ENCODE measurements at regions not wholly inside any gene's neighbourhood (a gene's known extent, or its start where the extent isn't known, plus 50 kb on each side); places are given as distances from the start of the nearest gene placed in this dataset.

GRCh38 chr7:25854608-25855497 lies 297.1 kb upstream of the NFE2L3 start:
- peak overlapping the region in 8 of 21 experiments; percentile 5 to 88 (median 58) for H3K27ac ChIP-seq

GRCh38 chr7:25855854-25856782 lies 295.9 kb upstream of the NFE2L3 start:
- Histone ChIP-seq H3K27ac (peak overlapping the region in 15 of 21 experiments; percentile 4 to 88 (median 65)), H3K4me3 (peak overlapping the region; percentile 13 to 45 (median 35))

More at GRCh38 chr7:25854608-25855497, 297.1 kb upstream of the NFE2L3 start:
- peak overlapping the region in 2 of 7 experiments; percentile 0 to 35 for H3K4me3 ChIP-seq

- Histone ChIP-seq H3K4me3 (peak overlapping the region; percentile 18 to 45 (median 35)), H3K27ac (peak overlapping the region in 13 of 21 experiments; percentile 4 to 88 (median 47))
These were observed 294.5 kb upstream of the NFE2L3 start for GRCh38 chr7:25857376-25858067.

GRCh38 chr7:25858200-25858524 lies 293.8 kb upstream of the NFE2L3 start:
- H3K4me3 ChIP-seq: peak overlapping the region in 1 of 7 experiments; percentile 45
- no peak overlapping the region for H3K27ac ChIP-seq

- no peak overlapping the region for H3K27ac ChIP-seq
- H3K4me3 ChIP-seq: no peak overlapping the region
These were observed 293.2 kb upstream of the NFE2L3 start for GRCh38 chr7:25858525-25859411.

- H3K4me3 ChIP-seq: no peak overlapping the region
- no peak overlapping the region for H3K27ac ChIP-seq
These were observed 292.4 kb upstream of the NFE2L3 start for GRCh38 chr7:25859412-25860274.

GRCh38 chr7:25860275-25861163 lies 291.5 kb upstream of the NFE2L3 start:
- H3K27ac ChIP-seq: no peak overlapping the region
- H3K4me3 ChIP-seq: no peak overlapping the region

GRCh38 chr7:25861164-25861496 lies 290.9 kb upstream of the NFE2L3 start:
- no peak overlapping the region for H3K4me3 ChIP-seq
- no peak overlapping the region for H3K27ac ChIP-seq

- Histone ChIP-seq H3K27ac (no peak overlapping the region), H3K4me3 (peak overlapping the region in 1 of 7 experiments; percentile 17)
These were observed 290.3 kb upstream of the NFE2L3 start for GRCh38 chr7:25861601-25862260.

- Histone ChIP-seq H3K4me3 (peak overlapping the region in 1 of 7 experiments; percentile 6), H3K27ac (no peak overlapping the region)
These were observed 289.6 kb upstream of the NFE2L3 start for GRCh38 chr7:25862261-25863004.

GRCh38 chr7:25863005-25863728 lies 288.8 kb upstream of the NFE2L3 start:
- Histone ChIP-seq H3K4me3 (peak overlapping the region in 1 of 7 experiments; percentile 6), H3K27ac (no peak overlapping the region)

GRCh38 chr7:25863729-25864110 lies 288.3 kb upstream of the NFE2L3 start:
- Histone ChIP-seq H3K4me3 (no peak overlapping the region), H3K27ac (no peak overlapping the region)

- H3K27ac ChIP-seq: no peak overlapping the region
- H3K4me3 ChIP-seq: no peak overlapping the region
These were observed 287.5 kb upstream of the NFE2L3 start for GRCh38 chr7:25864511-25864910.

GRCh38 chr7:25864943-25865751 lies 286.9 kb upstream of the NFE2L3 start:
- Histone ChIP-seq H3K27ac (no peak overlapping the region), H3K4me3 (no peak overlapping the region)
